GM21619 (cell line): ENCODE measurements at regions not wholly inside any gene's neighbourhood (a gene's known extent, or its start where the extent isn't known, plus 50 kb on each side); places are given as distances from the start of the nearest gene placed in this dataset.

ENCODE experiments used
- ATAC-seq: cut with Tn5 transposase; IDR thresholded peaks from one replicate; pipeline ENCODE4 v1.9.1; 2021; ENCODE audit not compliant: unreplicated experiment

GRCh38 chr5:106921567-106921966 lies 749.2 kb downstream of the EFNA5 start:
- ATAC-seq = no peak

- ATAC-seq = no peak
These were observed 760.3 kb downstream of the EFNA5 start for GRCh38 chr5:106910486-106910885.

- no peak for ATAC-seq
These were observed 761.0 kb downstream of the EFNA5 start for GRCh38 chr5:106909716-106910115.

GRCh38 chr5:106907979-106908378 lies 762.8 kb downstream of the EFNA5 start:
- ATAC-seq = no peak

GRCh38 chr5:106906199-106906598 lies 764.5 kb downstream of the EFNA5 start:
- no peak for ATAC-seq

GRCh38 chr5:106894964-106895363 lies 775.8 kb downstream of the EFNA5 start:
- no peak for ATAC-seq

- no peak for ATAC-seq
These were observed 788.7 kb downstream of the EFNA5 start for GRCh38 chr5:106882035-106882434.

- no peak for ATAC-seq
These were observed 790.1 kb downstream of the EFNA5 start for GRCh38 chr5:106880656-106881055.

GRCh38 chr5:106877881-106878280 lies 792.9 kb downstream of the EFNA5 start:
- ATAC-seq = no peak

- ATAC-seq = no peak
These were observed 794.0 kb downstream of the EFNA5 start for GRCh38 chr5:106876665-106877194.

- ATAC-seq = no peak
These were observed 794.5 kb downstream of the EFNA5 start for GRCh38 chr5:106876298-106876622.

GRCh38 chr5:106875591-106876297 lies 795.0 kb downstream of the EFNA5 start:
- no peak for ATAC-seq

GRCh38 chr5:106874974-106875373 lies 795.8 kb downstream of the EFNA5 start:
- ATAC-seq = no peak

- ATAC-seq = no peak
These were observed 796.2 kb downstream of the EFNA5 start for GRCh38 chr5:106874531-106874930.

- ATAC-seq = no peak
These were observed 797.2 kb downstream of the EFNA5 start for GRCh38 chr5:106873568-106873967.

- ATAC-seq = no peak
These were observed 805.5 kb downstream of the EFNA5 start for GRCh38 chr5:106865279-106865678.

GRCh38 chr5:106862450-106863193 lies 808.1 kb downstream of the EFNA5 start:
- ATAC-seq = no peak

- no peak for ATAC-seq
These were observed 810.2 kb downstream of the EFNA5 start for GRCh38 chr5:106860398-106861044.

- ATAC-seq = no peak
These were observed 812.1 kb downstream of the EFNA5 start for GRCh38 chr5:106858616-106859015.

GRCh38 chr5:106854922-106855321 lies 815.8 kb downstream of the EFNA5 start:
- no peak for ATAC-seq

GRCh38 chr5:106854105-106854687 lies 816.5 kb downstream of the EFNA5 start:
- no peak for ATAC-seq

- no peak for ATAC-seq
These were observed 817.5 kb downstream of the EFNA5 start for GRCh38 chr5:106853266-106853665.
